ENCODE measurements at regions not wholly inside any gene's neighbourhood (a gene's known extent, or its start where the extent isn't known, plus 50 kb on each side); places are given as distances from the start of the nearest gene placed in this dataset.
"Not testable (repeated sequence)": the region's sequence is repeated elsewhere in the genome, so short reads cannot be mapped to it uniquely, and the experiment has no call there.

DNA sequence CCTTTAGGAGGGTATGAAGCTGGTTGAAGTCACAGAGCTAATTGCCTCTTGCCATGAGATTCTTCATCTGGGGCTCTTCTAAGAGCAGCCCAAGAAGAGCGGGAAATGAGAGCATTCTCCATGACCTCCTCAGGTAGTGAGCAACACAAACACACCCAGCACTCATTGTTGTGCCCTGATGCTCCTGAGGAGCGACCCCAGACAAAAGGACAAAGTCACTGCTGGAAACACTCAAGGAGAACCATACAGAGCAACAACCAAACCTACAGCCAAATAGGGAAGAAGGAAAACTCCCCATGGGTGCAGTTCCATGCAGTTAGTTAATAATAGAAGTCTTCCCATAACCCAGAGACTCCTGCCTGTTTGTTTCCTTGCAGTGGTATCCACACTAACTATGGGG, 426.0 kb upstream of the CRIM1 start:
- in situ Hi-C loops (cut with HindIII; ENCODE audit: low pct_ligation_motif_present, low pct_unique_long_range_greater_than_20kb, low sequenced_read_pairs) = no loop called here
- DNase-seq = no peak

DNA sequence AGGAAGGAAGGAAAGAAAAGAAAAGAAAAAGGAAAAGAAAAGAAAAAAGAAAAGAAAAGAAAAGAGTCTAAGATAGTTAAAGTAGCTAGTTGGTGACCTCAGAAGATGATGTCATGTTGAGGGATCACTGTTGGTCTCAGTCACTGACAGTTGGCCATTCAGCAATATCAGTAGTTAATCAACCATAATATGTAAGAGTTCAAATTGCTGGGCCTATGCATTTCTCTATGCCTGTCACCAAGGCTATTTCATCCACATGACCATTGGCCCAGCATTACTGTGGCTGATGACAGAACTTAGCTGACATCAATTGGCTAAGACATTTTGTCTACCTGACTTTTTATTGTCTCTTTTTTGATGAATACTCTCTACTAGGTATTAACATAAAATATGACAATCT, 435.5 kb upstream of the CRIM1 start:
- in situ Hi-C loops (cut with HindIII; ENCODE audit: low pct_ligation_motif_present, low pct_unique_long_range_greater_than_20kb, low sequenced_read_pairs) = no loop called here
- no peak for DNase-seq

DNA sequence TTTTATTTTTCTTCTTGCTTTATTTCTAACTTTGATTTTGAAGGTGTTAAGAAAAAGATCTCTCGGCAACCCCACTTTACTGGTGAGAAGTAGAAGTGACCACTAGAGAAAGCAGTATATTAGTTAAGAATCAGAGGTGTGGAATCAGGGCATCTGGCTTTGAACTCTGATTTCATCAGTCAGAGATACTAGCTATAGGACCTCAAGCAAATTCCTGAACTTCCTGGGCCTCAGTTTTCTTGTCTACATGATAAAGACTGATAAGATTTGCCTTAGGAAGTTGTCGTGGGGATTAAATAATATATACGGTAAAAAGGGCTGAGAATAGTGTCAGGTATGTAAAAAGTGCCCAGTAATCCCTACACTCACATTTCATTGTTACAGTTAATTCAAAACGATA, 440.3 kb upstream of the CRIM1 start:
- DNase-seq = no peak
- in situ Hi-C loops (cut with HindIII; ENCODE audit: low pct_ligation_motif_present, low pct_unique_long_range_greater_than_20kb, low sequenced_read_pairs) = no loop called here

DNA sequence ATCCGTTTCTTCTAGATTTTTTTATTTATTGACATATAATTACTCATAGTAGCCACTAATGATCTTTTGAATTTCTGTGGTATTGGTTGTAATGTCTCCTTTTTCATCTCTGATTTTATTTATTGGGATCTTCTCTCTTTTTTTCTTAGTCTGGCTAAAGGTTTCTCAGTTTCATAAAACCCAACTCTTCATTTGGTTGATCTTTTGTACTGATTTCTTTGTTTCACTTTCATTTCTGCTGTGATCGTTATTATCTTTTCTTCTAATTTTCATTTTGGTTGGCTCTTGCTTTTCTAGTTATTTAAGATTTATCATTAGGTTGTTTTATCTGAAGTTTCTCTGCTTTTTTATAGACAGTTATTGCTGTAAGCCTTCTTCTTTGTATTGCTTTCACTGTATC, 463.6 kb upstream of the CRIM1 start:
- in situ Hi-C loops (cut with HindIII; ENCODE audit: low pct_ligation_motif_present, low pct_unique_long_range_greater_than_20kb, low sequenced_read_pairs) = no loop called here
- DNase-seq = no peak

DNA sequence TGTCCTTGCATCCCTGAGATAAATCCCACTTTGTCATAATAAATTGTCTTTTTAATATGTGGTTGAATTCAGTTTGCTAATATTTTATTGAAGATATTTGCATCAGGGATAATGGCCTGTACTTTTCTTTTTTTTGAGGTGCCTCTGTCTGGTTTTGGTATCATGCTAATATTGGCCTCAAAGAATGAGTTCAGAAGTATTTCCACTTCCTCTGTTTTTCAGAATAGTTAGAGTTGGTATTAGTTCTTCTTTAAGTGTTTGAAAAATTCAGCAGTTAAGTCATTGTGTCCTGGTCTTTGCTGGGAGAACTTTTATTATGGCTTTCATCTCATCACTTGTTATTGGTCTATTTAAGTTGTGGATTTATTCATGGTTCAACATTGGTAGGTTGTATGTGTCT, 464.1 kb upstream of the CRIM1 start:
- DNase-seq = no peak
- in situ Hi-C loops (cut with HindIII; ENCODE audit: low pct_ligation_motif_present, low pct_unique_long_range_greater_than_20kb, low sequenced_read_pairs) = no loop called here

DNA sequence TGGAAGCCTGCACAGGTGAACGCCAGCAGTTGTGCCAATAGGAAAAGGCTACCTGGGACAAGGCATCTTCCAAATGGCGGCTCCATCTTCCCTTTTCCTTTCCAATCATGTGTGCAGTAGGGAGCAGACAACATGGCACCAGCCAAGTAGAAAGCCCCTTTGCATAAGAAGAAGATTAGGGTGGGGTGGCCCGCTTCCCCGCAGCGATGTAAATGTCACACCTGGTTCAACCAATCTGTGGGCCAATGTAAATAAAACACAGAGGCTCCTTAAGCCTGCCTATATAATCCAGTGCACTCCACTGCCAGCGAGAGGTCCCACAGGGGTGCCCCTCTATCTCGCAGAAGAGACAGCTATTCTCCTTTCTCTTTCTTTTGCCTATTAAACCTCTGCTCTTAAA, 468.4 kb upstream of the CRIM1 start:
- in situ Hi-C loops (cut with HindIII; ENCODE audit: low pct_ligation_motif_present, low pct_unique_long_range_greater_than_20kb, low sequenced_read_pairs) = no loop called here
- no peak for DNase-seq

DNA sequence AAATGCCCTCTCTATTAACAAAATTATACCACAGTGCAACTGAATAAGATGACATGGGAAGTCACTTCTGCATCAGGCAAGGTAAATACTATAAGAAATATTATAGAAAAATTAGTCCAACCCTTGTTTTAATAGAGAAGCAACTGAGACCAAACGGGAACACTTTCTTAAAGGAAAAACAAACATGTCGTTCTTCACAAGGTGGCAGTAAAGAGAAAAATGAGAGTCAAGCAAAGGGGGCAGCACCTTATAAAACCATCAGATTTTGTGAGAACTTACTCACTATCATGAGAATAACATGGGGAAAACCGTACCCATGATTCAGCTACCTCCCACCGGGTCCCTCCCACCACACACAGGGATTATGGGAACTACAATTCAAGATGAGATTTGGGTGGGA, 481.7 kb upstream of the CRIM1 start:
- in situ Hi-C loops (cut with HindIII; ENCODE audit: low pct_ligation_motif_present, low pct_unique_long_range_greater_than_20kb, low sequenced_read_pairs) = no loop called here
- peak; percentile 18 for DNase-seq

DNA sequence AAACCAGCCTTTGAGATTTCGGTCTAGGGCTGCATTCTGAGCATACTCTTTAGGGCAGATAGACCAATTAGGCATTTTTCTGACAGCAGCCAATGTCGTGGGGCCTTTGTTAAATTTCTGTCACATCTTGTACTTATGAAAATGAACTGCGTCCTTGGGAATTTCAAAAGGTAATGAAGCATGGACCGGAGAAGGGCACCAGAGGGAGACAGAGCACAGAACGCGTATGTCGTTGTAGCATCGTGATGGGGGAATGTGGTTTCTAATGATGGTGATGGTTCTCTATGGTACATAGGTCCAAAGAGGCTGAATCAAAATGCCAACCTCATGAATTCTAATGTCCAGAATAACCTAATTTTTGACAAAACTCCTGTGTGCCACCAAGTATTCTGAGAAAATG, 483.9 kb upstream of the CRIM1 start:
- DNase-seq = no peak
- in situ Hi-C loops (cut with HindIII; ENCODE audit: low pct_ligation_motif_present, low pct_unique_long_range_greater_than_20kb, low sequenced_read_pairs) = no loop called here

DNA sequence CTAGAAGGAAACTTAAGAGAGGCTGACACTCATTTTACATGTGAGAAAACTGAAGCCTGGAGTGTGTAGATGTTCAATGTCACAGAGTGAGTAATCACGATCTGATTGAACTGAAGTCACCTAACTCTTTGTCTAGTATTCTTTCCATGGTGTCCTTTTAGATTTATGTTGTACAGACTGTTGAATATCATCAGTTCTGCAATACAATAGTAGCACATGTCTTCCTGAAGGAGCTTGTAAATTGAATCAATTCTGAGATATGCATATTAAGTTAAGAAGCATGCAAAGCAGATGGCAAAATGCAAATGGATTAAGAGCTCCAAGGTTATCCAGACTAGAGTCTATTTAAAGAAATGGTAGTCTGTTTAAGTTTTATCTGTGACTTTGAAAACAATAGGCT, 484.9 kb upstream of the CRIM1 start:
- in situ Hi-C loops (cut with HindIII; ENCODE audit: low pct_ligation_motif_present, low pct_unique_long_range_greater_than_20kb, low sequenced_read_pairs) = no loop called here
- no peak for DNase-seq

DNA sequence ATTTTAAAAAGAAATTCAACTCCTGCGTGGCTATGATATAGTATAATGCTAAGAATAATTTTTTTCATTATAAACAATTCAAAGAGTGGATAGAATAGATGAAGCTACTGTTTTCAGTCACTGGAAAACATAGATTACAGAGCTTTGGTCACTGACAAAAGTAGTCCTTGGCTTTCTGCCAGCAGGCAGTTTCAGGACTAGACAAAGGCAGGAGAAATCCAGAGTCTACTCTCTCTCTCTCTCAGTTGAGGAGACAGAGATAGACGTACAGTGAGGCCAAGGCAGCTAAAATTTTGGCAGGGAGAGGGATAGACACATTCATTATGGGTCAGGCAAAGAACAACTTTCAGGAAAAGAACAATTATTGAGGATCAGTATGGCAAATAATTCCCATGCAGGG, 491.4 kb upstream of the CRIM1 start:
- in situ Hi-C loops (cut with HindIII; ENCODE audit: low pct_ligation_motif_present, low pct_unique_long_range_greater_than_20kb, low sequenced_read_pairs) = no loop called here
- DNase-seq = no peak

DNA sequence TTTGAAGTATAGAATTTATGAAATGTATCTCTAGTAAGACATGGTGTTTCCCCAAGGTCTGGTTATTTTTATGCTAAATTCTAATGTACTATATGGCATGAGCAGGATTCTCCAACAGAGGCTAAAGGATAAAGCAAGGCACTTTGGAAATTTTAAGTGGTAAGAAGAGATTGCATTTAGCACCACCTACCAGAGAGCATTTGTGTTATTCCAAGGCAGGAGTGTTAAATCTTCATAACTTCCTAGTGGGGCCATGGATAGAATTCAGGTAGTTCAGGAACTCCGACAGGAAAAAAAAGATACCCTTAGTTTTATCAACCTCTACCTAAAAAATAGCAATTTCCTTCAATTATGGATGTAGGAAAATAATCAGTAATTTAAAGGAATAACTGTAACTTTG, 497.4 kb upstream of the CRIM1 start:
- DNase-seq = no peak
- in situ Hi-C loops (cut with HindIII; ENCODE audit: low pct_ligation_motif_present, low pct_unique_long_range_greater_than_20kb, low sequenced_read_pairs) = no loop called here

DNA sequence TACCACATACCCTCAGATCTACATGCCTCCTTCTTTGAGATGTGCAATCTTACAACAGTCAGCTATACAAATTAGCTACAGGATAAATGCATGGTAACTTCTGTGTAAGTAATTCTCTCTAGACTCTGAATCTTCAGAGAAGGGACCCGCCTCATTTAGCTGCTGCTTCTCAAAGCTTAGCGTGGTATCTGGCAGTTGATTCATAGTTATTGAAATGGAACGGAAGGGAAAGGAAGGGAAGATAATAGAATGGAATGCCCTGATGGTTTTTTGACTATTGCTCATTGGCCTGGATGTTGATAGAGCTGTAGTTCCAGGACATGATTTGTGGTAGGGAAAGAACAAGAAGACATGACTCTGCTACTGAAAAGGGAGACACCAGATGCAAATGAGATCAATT, 498.1 kb upstream of the CRIM1 start:
- DNase-seq = no peak
- in situ Hi-C loops (cut with HindIII; ENCODE audit: low pct_ligation_motif_present, low pct_unique_long_range_greater_than_20kb, low sequenced_read_pairs) = no loop called here

DNA sequence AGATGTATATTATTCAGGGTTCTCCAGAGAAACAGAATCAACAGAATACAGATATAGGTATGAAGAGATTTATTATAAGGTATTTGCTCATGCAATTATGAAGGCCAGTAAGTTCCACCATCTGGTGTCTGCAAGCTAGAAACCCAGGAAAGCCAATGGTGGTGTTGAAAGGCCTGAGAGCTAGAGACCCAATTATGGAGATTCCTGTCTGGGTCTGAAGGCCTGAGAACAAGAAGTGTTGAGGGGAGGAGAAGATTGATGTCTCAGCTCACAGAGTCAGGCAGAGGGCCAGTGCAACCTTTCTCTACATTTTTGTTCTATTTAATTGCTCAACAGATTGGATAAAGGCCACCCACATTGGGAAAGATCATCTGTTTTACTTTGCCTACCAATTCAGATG, 524.2 kb upstream of the CRIM1 start:
- DNase-seq = no peak

DNA sequence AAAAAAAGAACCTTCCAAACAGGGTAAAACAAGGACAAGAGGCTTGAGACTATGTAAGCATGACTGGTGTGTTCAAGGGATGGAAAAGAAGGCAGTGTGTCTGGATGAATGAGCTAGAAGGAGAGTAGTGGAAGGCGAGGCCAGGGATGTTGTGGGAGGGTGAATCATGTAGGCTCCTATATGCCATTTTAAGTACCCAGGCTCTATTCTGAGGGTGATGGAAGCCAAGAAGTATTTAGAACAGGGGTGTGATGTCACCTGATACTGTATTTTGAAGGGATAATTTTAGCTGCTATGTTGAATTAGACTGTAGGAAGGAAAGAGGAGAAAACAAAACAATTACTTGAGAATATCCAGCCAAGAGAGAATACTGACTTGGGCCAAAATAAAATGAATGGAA, 524.7 kb upstream of the CRIM1 start:
- in situ Hi-C loops (cut with HindIII; ENCODE audit: low pct_ligation_motif_present, low pct_unique_long_range_greater_than_20kb, low sequenced_read_pairs) = no loop called here
- no peak for DNase-seq

More for the DNA sequence above, 524.2 kb upstream of the CRIM1 start:
- in situ Hi-C loops (cut with HindIII; ENCODE audit: low pct_ligation_motif_present, low pct_unique_long_range_greater_than_20kb, low sequenced_read_pairs) = no loop called here

DNA sequence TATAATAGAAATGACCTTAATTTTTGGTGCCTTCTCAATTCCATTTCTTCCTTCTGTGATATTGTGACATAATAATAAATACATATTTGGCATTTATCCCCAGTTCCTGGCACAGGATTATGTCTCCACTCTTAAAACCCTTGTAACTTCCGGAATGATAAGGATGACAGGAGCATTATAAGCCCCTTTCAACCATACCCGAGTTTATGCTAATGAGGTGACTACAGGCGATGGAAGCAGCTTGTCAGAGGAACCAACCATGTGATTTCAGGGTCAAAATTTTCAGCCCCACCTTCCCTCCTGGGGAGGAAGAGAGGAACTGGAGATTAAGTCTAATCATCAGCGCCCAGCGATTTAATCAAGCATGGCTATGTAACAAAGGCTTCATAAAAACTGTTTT, 528.5 kb upstream of the CRIM1 start:
- no peak for DNase-seq
- in situ Hi-C loops (cut with HindIII; ENCODE audit: low pct_ligation_motif_present, low pct_unique_long_range_greater_than_20kb, low sequenced_read_pairs) = no loop called here

DNA sequence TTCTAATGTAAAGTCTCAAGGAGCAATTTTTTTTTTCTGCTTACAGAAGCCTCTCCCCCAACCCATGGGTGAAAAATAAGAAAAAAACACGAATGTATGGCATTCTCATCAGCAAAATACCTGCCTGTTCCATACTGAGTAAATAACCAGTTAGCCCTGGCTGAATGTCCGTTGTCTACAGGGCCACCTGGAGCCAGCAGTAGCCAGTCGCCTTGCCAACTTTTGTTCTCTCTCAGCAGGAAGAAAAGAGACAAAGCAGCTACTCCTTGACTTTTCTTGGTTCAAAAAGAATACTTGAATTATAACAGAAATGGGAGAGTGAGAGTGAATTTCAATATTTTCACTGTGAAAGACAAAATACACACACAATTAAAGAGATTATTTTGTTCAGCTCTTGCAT, 532.9 kb upstream of the CRIM1 start:
- DNase-seq = no peak
- in situ Hi-C loops (cut with HindIII; ENCODE audit: low pct_ligation_motif_present, low pct_unique_long_range_greater_than_20kb, low sequenced_read_pairs) = no loop called here

DNA sequence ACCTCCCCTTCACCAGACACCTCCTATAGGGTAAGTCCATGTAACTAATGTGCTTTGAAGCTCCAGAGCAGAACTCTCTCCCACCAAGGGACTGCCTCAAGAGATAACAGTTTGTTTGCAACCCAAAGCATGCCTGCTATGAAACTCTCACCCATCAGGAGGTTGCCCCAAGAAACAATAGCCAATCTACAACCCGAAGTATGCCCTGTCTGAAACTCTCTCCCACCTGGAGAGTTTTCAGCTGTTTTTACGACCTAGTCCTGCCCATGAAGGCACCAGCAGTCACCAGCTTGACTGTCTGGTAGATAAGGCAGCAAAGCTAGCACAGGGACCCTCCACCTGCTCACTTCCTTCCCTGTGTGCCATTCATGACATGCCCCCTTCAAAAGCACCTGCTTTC, 533.9 kb upstream of the CRIM1 start:
- in situ Hi-C loops (cut with HindIII; ENCODE audit: low pct_ligation_motif_present, low pct_unique_long_range_greater_than_20kb, low sequenced_read_pairs) = no loop called here
- DNase-seq = no peak

DNA sequence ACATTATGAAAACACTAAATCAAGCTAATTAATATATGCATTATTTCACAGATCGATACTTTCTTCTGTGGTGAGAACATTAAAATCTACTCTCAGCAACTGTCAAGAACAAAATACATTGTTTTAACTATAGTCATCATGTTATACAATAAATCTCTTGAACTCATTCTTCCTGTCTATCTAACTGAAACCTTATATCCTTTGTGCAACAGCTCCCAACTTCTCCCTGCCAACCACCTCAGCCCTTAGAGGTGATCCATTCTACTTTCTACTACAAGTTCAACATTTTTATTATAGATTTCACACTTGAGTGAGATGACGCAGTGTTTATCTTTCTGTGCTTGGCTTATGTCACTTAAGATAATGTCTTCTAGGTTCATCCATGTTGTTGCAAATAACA, 535.2 kb upstream of the CRIM1 start:
- DNase-seq = no peak
- in situ Hi-C loops (cut with HindIII; ENCODE audit: low pct_ligation_motif_present, low pct_unique_long_range_greater_than_20kb, low sequenced_read_pairs) = no loop called here

DNA sequence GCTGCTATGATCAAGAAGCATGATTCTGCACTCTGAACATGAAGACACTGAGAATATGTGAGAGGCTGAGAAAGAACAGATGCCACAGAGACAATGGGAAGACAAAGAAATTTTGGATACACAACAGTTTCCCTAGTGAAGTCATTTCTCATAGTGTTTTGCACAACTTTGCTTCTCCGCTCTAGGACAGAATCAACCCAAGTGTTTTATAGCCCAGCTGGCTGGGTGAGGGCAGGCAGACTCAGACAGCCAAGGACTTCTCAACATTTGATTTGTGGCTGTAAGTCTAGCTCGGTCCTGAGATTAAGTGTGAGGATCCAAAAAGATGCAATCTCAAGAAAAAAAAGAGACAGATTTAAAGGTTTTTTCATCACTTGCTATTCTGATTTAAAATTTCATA, 536.5 kb upstream of the CRIM1 start:
- in situ Hi-C loops (cut with HindIII; ENCODE audit: low pct_ligation_motif_present, low pct_unique_long_range_greater_than_20kb, low sequenced_read_pairs) = no loop called here
- DNase-seq = no peak

DNA sequence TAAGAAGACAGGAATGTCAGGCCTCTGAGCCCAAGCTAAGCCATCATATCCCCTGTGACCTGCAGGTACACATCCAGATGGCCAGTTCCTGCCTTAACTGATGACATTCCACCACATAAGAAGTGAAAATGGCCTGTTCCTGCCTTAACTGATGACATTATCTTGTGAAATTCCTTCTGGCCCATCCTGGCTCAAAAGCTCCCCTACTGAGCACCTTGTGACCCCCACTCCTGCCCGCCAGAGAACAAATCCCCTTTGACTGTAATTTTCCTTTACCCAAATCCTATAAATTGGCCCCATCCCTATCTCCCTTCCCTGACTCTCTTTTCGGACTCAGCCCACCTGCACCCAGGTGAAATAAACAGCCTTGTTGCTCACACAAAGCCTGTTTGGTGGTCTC, 537.2 kb upstream of the CRIM1 start:
- in situ Hi-C loops (cut with HindIII; ENCODE audit: low pct_ligation_motif_present, low pct_unique_long_range_greater_than_20kb, low sequenced_read_pairs); DNase-seq: not testable (repeated sequence)

DNA sequence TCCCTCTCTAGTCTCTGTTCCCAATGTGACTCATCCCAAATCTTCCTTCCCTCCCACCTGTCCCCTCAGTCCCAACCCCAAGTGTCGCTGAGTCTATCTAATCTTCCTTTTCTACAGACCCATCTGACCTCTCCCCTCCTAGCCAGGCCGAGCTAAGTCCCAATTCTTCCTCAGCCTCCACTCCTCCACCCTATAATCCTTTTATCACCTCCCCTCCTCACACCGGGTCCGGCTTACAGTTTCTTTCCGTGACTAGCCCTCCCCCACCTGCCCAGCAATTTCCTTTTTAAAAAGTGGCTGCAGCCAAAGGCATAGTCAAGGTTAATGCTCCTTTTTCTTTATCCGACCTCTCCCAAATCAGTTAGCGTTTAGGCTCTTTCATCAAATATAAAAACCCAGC, 541.0 kb upstream of the CRIM1 start:
- DNase-seq; in situ Hi-C loops (cut with HindIII; ENCODE audit: low pct_ligation_motif_present, low pct_unique_long_range_greater_than_20kb, low sequenced_read_pairs): not testable (repeated sequence)

DNA sequence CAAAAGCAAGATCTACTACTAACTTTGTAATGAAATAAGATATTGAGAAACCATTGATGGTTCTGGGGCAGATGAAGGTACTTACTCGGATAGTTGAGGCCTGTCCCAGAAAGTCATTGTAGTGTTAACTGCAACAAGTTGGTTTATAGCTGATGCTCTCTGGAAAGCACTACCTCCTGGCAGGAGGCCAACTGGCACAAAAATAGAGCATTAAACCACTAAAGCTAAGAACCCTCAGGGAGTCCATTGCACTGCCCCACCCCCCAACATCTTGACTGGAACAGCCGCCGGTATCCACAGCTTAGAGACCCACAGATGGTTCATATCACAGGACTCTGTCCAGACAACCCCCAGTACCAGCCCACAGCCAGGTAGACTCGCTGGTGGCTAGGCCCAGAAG, 552.5 kb upstream of the CRIM1 start:
- DNase-seq = no peak
- in situ Hi-C loops (cut with HindIII; ENCODE audit: low pct_ligation_motif_present, low pct_unique_long_range_greater_than_20kb, low sequenced_read_pairs) = no loop called here
